Adrenal gland (tissue), 9 donors: ENCODE measurements at regions not wholly inside any gene's neighbourhood (a gene's known extent, or its start where the extent isn't known, plus 50 kb on each side); places are given as distances from the start of the nearest gene placed in this dataset.

ENCODE experiments used
- DNase-seq, 7 donors: peaks; one replicate each; pipeline ENCODE4 v3.0.0-alpha.2; 2019 to 2020
- H3K27ac ChIP-seq, 5 donors: fragments of 200-600 bp; sonication (generic) in 4 of 5; 1 replicate in 3 of 5; 2 replicates in 2 of 5; pipeline versions ENCODE4 v1.5.1 to v1.8.0; 2016 to 2020; ENCODE audit warnings: mild to moderate bottlenecking in 1 of 5
- H3K27me3 ChIP-seq: fragments of 200-600 bp; 2 replicates; pipeline ENCODE4 v1.8.0; 2021
- H3K36me3 ChIP-seq, 2 donors: fragments of 200-600 bp; replicated peaks in 1 of 2; 1 replicate in 1 of 2; 2 replicates in 1 of 2; pipeline versions ENCODE4 v1.5.1 to v1.8.0; 2018 to 2022
- H3K4me1 ChIP-seq, 2 donors: fragments of 200-600 bp; replicated peaks in 1 of 2; 1 replicate in 1 of 2; 2 replicates in 1 of 2; pipeline versions ENCODE4 v1.5.1 to v1.8.0; 2018 to 2021
- H3K4me3 ChIP-seq, 4 donors: fragments of 200-600 bp; sonication (generic) in 3 of 4; one replicate each; pipeline ENCODE4 v1.5.1; 2016 to 2018
- H3K9me3 ChIP-seq, 3 donors: fragments of 200-600 bp; sonication (generic) in 1 of 3; replicated peaks in 1 of 3; 1 replicate in 2 of 3; 2 replicates in 1 of 3; pipeline versions ENCODE4 v1.5.1 to v1.8.0; 2016 to 2021
- CTCF ChIP-seq, 6 experiments: fragments of 450-650 bp in 4 of 6; fragments of 200-600 bp in 2 of 6; sonication (generic) in 1 of 6; IDR thresholded peaks; 1 replicate in 5 of 6; 2 replicates in 1 of 6; pipeline versions ENCODE4 v1.5.1 to v1.8.0; 2016 to 2021; ENCODE audit warnings: antibody characterized with exemption in 6 of 6, mild to moderate bottlenecking in 2 of 6, moderate library complexity in 1 of 6
- POLR2A ChIP-seq, 2 donors: fragments of 450-650 bp; IDR thresholded peaks; one replicate each; pipeline ENCODE4 v1.6.1; 2017; ENCODE audit warnings: antibody characterized with exemption in 2 of 2, mild to moderate bottlenecking in 2 of 2, moderate library complexity in 1 of 2
- WGBS, 4 donors: extraction: QIAGEN DNeasy Blood & Tissue Kit in 2 of 4; methylation state at CpG; one replicate each; pipeline versions ENCODE4 v1.1.5 to v1.1.7; 2013 to 2017; 5-methylcytosine and 5-hydroxymethylcytosine counted together
- intact Hi-C, 2 donors: fragments of 100-400 bp; cut with DNase I; formaldehyde crosslinking; loops; one replicate each; pipeline versions ENCODE4 v1.14.1 to v1.15.0; 2022 to 2023
- donor health status: healthy with polysubstance abuse.
- donor health status: Bipolar disorder and iron deficiency.
- donor health status: DM: yes; HTN: yes; CAD: no.
- donor health status: DM: no; HTN: no; CAD: no.
- donor health status: DM: no; HTN: no; CAD: no.

GRCh38 chr4:137664046-137664387 lies 131.7 kb upstream of the PCDH18 start:
- DNase-seq, result no peak
- TF ChIP-seq CTCF (IDR thresholded peaks at IDR 0.05) (no peak), POLR2A (IDR thresholded peaks at IDR 0.05) (no peak)
- no peaks in the 10 kb centered on the region for H3K9me3 ChIP-seq
- H3K27ac ChIP-seq, result no peak overlapping the region
- H3K4me1 ChIP-seq, result no peaks in the 10 kb centered on the region
- no peaks in the 10 kb centered on the region for H3K36me3 ChIP-seq
- no peaks in the 10 kb centered on the region for H3K27me3 ChIP-seq
- intact Hi-C loops, result no loop called here
- no peak overlapping the region for H3K4me3 ChIP-seq
- WGBS, 4 donors, result 30 to 43% (median 38%) methylated on average over 1 of the region's 1 CpG

GRCh38 chr4:137663251-137664045 lies 131.2 kb upstream of the PCDH18 start:
- H3K4me3 ChIP-seq, result no peak overlapping the region
- 60 to 69% (median 65%) methylated on average over 5 of the region's 5 CpGs for WGBS, 4 donors
- no peaks in the 10 kb centered on the region for H3K27me3 ChIP-seq
- intact Hi-C loops, result no loop called here
- TF ChIP-seq CTCF (IDR thresholded peaks at IDR 0.05), result no peak
- no peak for TF ChIP-seq POLR2A (IDR thresholded peaks at IDR 0.05)
- no peak overlapping the region for H3K27ac ChIP-seq
- H3K9me3 ChIP-seq, result no peaks in the 10 kb centered on the region
- no peaks in the 10 kb centered on the region for H3K4me1 ChIP-seq
- no peaks in the 10 kb centered on the region for H3K36me3 ChIP-seq
- no peak for DNase-seq

- Histone ChIP-seq H3K4me3 (no peak overlapping the region), H3K9me3 (no peaks in the 10 kb centered on the region), H3K4me1 (no peaks in the 10 kb centered on the region), H3K27me3 (no peaks in the 10 kb centered on the region), H3K27ac (no peak overlapping the region), H3K36me3 (no peaks in the 10 kb centered on the region)
- intact Hi-C loops, result no loop called here
- TF ChIP-seq POLR2A (IDR thresholded peaks at IDR 0.05) (no peak), CTCF (IDR thresholded peaks at IDR 0.05) (no peak)
- DNase-seq, result no peak
- 36 to 71% (median 52%) methylated on average over 2 of the region's 2 CpGs for WGBS, 4 donors
These were observed 129.4 kb upstream of the PCDH18 start for GRCh38 chr4:137661693-137662092.

- H3K36me3 ChIP-seq, result no peaks in the 10 kb centered on the region
- DNase-seq, result no peak
- H3K4me1 ChIP-seq, result no peaks in the 10 kb centered on the region
- no peaks in the 10 kb centered on the region for H3K27me3 ChIP-seq
- H3K4me3 ChIP-seq, result no peak overlapping the region
- H3K9me3 ChIP-seq, result no peaks in the 10 kb centered on the region
- WGBS, 4 donors, result 65 to 75% (median 71%) methylated on average over 4 of the region's 4 CpGs
- TF ChIP-seq POLR2A (IDR thresholded peaks at IDR 0.05), result no peak
- TF ChIP-seq CTCF (IDR thresholded peaks at IDR 0.05), result no peak
- no peak overlapping the region for H3K27ac ChIP-seq
- intact Hi-C loops, result no loop called here
These were observed 127.9 kb upstream of the PCDH18 start for GRCh38 chr4:137660211-137660610.
